ENCODE measurements at regions not wholly inside any gene's neighbourhood (a gene's known extent, or its start where the extent isn't known, plus 50 kb on each side); places are given as distances from the start of the nearest gene placed in this dataset.

DNA sequence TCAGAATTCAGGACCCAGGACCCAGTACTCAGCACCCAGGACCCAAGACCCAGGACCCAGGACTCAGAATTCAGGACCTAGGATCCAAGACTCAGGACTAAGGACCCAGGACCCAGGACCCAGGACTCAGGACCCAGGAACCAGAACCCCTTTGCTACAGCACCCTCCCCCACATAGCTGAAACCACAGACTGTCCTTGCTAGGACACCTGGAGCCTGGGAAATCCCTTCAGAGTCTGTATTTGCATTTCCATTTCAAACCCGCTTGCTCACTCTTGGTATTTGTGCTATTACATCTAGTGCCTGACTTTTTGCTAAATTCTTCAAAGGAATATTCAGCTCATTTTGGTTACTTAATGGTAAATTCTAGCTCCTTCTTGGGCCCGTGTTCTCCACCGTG lies 275.8 kb upstream of the MAF start:
- Histone ChIP-seq H3K4me3 (no peak overlapping the region), H3K36me3 (no peaks in the 10 kb centered on the region), H3K27me3 (no peaks in the 10 kb centered on the region), H3K4me1 (no peaks in the 10 kb centered on the region), H3K9me3 (no peaks in the 10 kb centered on the region), H3K27ac (no peak overlapping the region)
- DNase-seq = no peak
- TF ChIP-seq, protein P1, sequence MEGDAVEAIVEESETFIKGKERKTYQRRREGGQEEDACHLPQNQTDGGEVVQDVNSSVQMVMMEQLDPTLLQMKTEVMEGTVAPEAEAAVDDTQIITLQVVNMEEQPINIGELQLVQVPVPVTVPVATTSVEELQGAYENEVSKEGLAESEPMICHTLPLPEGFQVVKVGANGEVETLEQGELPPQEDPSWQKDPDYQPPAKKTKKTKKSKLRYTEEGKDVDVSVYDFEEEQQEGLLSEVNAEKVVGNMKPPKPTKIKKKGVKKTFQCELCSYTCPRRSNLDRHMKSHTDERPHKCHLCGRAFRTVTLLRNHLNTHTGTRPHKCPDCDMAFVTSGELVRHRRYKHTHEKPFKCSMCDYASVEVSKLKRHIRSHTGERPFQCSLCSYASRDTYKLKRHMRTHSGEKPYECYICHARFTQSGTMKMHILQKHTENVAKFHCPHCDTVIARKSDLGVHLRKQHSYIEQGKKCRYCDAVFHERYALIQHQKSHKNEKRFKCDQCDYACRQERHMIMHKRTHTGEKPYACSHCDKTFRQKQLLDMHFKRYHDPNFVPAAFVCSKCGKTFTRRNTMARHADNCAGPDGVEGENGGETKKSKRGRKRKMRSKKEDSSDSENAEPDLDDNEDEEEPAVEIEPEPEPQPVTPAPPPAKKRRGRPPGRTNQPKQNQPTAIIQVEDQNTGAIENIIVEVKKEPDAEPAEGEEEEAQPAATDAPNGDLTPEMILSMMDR (IDR thresholded peaks at IDR 0.05) = no peak
- intact Hi-C loops (cut with DNase I) = no loop called here
- no peak for ATAC-seq

DNA sequence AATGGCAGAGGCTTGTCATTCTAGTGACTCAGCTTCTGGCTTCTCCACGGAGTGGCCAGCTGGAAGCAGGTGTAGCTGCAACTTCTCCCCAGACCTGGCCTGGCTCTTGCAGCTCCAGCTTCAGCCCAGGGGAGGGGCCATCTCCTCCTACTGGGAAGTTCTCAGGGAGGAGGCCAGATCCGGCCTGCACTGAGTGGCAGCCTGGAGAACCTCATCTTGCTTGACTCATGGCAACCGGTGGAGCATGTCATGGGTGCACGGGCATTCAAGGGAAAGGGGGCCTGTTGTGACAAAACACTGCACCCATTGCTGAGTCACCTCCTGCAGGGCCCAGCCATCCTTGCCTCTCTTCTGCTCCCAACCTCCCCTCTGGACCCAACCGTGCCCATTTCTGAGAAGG lies 273.9 kb upstream of the MAF start:
- DNase-seq = no peak
- Histone ChIP-seq H3K4me3 (no peak overlapping the region), H3K4me1 (no peaks in the 10 kb centered on the region), H3K9me3 (no peaks in the 10 kb centered on the region), H3K27me3 (no peaks in the 10 kb centered on the region), H3K27ac (no peak overlapping the region), H3K36me3 (no peaks in the 10 kb centered on the region)
- no peak for ATAC-seq
- TF ChIP-seq, protein P1 (IDR thresholded peaks at IDR 0.05) = no peak
- intact Hi-C loops (cut with DNase I) = no loop called here

DNA sequence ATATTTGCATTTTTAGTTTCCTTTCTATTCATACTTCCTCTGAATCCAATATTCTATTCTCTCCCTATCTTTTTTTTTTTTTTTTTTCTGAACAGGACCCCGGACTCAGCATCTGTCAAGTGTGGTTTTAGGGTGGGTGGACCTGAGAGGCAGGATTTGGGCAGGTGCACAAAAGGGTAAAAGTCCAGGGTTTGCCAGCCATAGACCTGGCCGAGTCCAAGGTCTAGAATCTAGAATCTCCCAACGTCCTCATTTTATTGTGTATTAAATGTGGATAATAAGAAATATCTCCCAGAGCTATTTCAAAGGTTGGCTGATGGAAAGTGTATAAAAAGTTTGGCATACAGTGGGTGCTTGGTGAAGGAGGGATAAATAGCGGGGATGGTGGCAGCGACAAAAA lies 273.3 kb upstream of the MAF start:
- DNase-seq (no peak), ATAC-seq (no peak)
- H3K27ac ChIP-seq = no peak overlapping the region
- TF ChIP-seq, protein P1 (IDR thresholded peaks at IDR 0.05) = no peak
- no peaks in the 10 kb centered on the region for H3K4me1 ChIP-seq
- no peaks in the 10 kb centered on the region for H3K36me3 ChIP-seq
- no peaks in the 10 kb centered on the region for H3K9me3 ChIP-seq
- intact Hi-C loops (cut with DNase I) = no loop called here
- H3K27me3 ChIP-seq = no peaks in the 10 kb centered on the region
- no peak overlapping the region for H3K4me3 ChIP-seq

DNA sequence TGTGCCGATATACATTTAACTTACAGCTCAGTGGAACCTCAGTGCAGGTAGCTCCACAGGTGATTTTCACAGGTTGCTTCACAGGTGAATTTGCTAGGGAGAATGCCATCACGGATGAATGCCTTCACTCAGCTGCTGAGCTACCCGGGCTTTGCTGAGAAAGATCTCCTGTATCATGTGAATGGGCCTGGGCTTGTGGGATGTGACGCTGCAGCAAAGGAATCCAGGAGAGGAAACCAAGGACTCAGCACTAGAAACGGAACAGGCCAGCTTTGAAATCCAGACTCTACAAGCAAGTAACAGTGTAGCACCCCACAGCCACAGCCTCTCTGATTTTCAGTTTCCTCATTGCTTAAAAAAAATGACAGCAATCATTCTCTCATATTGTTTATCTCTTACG lies 271.4 kb upstream of the MAF start:
- Histone ChIP-seq H3K27ac (no peak overlapping the region), H3K36me3 (no peaks in the 10 kb centered on the region), H3K4me1 (no peaks in the 10 kb centered on the region), H3K27me3 (no peaks in the 10 kb centered on the region), H3K9me3 (no peaks in the 10 kb centered on the region), H3K4me3 (no peak overlapping the region)
- TF ChIP-seq, protein P1 (IDR thresholded peaks at IDR 0.05) = no peak
- no peak for DNase-seq
- no peak for ATAC-seq
- intact Hi-C loops (cut with DNase I) = no loop called here

DNA sequence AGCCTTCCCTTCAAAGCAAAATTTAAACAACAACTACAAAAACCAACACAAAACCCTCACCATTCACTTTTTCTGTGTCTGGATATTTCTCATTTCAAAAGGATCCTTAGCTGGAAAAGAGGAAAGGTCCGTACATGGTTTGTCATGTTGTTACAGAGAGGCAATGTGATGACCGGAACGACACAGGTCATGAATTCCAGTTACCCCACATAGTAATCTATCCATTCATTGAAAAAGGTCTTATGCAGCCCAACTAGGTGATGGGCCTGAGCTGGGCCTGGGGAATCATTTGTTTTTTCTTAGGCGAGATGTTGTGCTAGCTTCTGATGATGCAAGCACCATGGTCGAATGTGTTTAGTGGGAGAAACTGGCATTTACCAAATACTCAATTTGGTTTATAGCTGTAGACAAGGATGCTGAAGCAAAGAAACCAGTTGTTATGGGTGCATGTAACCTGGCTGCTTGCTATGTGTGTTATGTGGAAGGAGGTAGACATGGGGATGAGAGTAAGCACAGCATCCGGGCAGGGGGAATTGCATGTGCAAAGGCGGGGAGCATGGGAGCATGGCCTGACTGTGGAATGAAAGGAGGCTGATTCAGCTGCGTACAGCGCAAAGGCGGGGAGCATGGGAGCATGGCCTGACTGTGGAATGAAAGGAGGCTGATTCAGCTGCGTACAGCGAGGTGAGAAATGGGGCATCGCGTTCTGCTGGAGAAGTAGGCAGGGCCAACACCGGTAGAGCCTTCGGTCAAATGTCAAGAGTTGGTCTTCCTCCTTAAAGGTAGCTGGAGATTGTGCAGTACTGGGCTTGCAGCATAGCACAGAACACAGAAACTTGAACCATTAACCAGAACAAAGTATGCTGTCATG lies 269.7 kb upstream of the MAF start:
- Histone ChIP-seq H3K27ac (no peak overlapping the region), H3K4me1 (no peaks in the 10 kb centered on the region), H3K36me3 (no peaks in the 10 kb centered on the region), H3K9me3 (no peaks in the 10 kb centered on the region), H3K27me3 (no peaks in the 10 kb centered on the region), H3K4me3 (no peak overlapping the region)
- TF ChIP-seq, protein P1 (IDR thresholded peaks at IDR 0.05) = no peak
- DNase-seq (no peak), ATAC-seq (no peak)
- intact Hi-C loops (cut with DNase I) = no loop called here

Measured in left lung (tissue), 4 donors.